H1 (cell line): ENCODE measurements at regions not wholly inside any gene's neighbourhood (a gene's known extent, or its start where the extent isn't known, plus 50 kb on each side); places are given as distances from the start of the nearest gene placed in this dataset.

ENCODE experiments used
- CTCF ChIA-PET: fragments of 300-600 bp; sonication (Branson Sonifier 250); formaldehyde crosslinking; loops from one replicate; lab custom pipeline; 2021; ENCODE audit not compliant: partially characterized antibody; lab: Charles Lee
- POLR2A ChIA-PET: fragments of 300-600 bp; sonication (Branson Sonifier 250); formaldehyde crosslinking; loops from one replicate; lab custom pipeline; 2021; ENCODE audit warnings: inconsistent platforms; ENCODE audit not compliant: partially characterized antibody; lab: Charles Lee
- DNase-seq, 2 experiments: peaks; one replicate each; pipeline versions ENCODE4 v3.0.0 to v3.0.0-alpha.2; 2010 to 2022; ENCODE audit warnings: low spot score in 2 of 2, low read depth in 1 of 2, mixed read lengths in 1 of 2
- FAIRE-seq: peaks from 2 replicates; lab custom pipeline; 2011; peaks lifted over from hg19 to GRCh38; lab: Jason Lieb, UNC
- H2AFZ ChIP-seq: 2 replicates; pipeline ENCODE4 v1.8.1; 2012; ENCODE audit warnings: low read length, inconsistent platforms
- H2AK5ac ChIP-seq: 2 replicates; pipeline ENCODE4 v1.6.1; 2013; ENCODE audit warnings: low read depth, low read length
- H2BK120ac ChIP-seq: replicated peaks from 2 replicates; pipeline ENCODE3; 2013; ENCODE audit warnings: low read depth, low read length, inconsistent platforms
- H2BK12ac ChIP-seq: 2 replicates; pipeline ENCODE4 v1.6.1; 2013; ENCODE audit warnings: low read depth, low read length
- H2BK15ac ChIP-seq: 2 replicates; pipeline ENCODE4 v1.6.1; 2013; ENCODE audit warnings: low read length
- H2BK20ac ChIP-seq: 2 replicates; pipeline ENCODE4 v1.6.1; 2013; ENCODE audit warnings: low read length
- H2BK5ac ChIP-seq: 2 replicates; pipeline ENCODE4 v1.6.1; 2013; ENCODE audit warnings: low read depth, low read length
- H3K14ac ChIP-seq: 2 replicates; pipeline ENCODE4 v1.6.1; 2013; ENCODE audit warnings: inconsistent platforms; ENCODE audit not compliant: insufficient read length
- H3K18ac ChIP-seq: 2 replicates; pipeline ENCODE4 v1.6.1; 2013; ENCODE audit warnings: low read length; ENCODE audit errors: extremely low read depth
- H3K23ac ChIP-seq: 2 replicates; pipeline ENCODE4 v1.6.1; 2013; ENCODE audit warnings: inconsistent platforms; ENCODE audit not compliant: insufficient read length
- H3K23me2 ChIP-seq: 2 replicates; pipeline ENCODE4 v1.6.1; 2013; ENCODE audit warnings: low read depth, low read length
- H3K27ac ChIP-seq: 2 replicates; pipeline ENCODE4 v1.6.1; 2011; ENCODE audit warnings: low read depth, low read length, inconsistent platforms
- H3K27me3 ChIP-seq, 4 experiments: replicated peaks in 1 of 4; 1 replicate in 1 of 4; 2 replicates in 3 of 4; pipeline versions ENCODE4 v1.6.1 to v1.8.1; 2011 to 2013; ENCODE audit warnings: low read length in 3 of 4, mild to moderate bottlenecking in 3 of 4, inconsistent platforms in 2 of 4, mixed read lengths in 2 of 4, moderate library complexity in 1 of 4; ENCODE audit not compliant: control insufficient read depth in 3 of 4, insufficient read depth in 3 of 4; ENCODE audit errors: extremely low read depth in 1 of 4
- H3K36me3 ChIP-seq, 4 experiments: 2 replicates each; pipeline versions ENCODE4 v1.6.1 to v1.8.1; 2011 to 2013; ENCODE audit warnings: mild to moderate bottlenecking in 4 of 4, low read length in 3 of 4, moderate library complexity in 2 of 4, control low read depth in 1 of 4, inconsistent platforms in 1 of 4; ENCODE audit not compliant: insufficient read depth in 4 of 4, control insufficient read depth in 2 of 4
- H3K4ac ChIP-seq: replicated peaks from 2 replicates; pipeline ENCODE3; 2013; ENCODE audit warnings: low read length, low read depth, mixed read lengths, inconsistent platforms; ENCODE audit not compliant: insufficient read length
- H3K4me1 ChIP-seq, 4 experiments: replicated peaks in 1 of 4; 1 replicate in 1 of 4; 2 replicates in 3 of 4; pipeline versions ENCODE4 v1.6.1 to v1.8.1; 2011 to 2013; ENCODE audit warnings: low read length in 3 of 4, inconsistent platforms in 2 of 4, mixed read lengths in 1 of 4; ENCODE audit not compliant: insufficient read depth in 4 of 4, control insufficient read depth in 3 of 4
- H3K4me2 ChIP-seq, 2 experiments: 2 replicates each; pipeline versions ENCODE4 v1.6.1 to v1.8.1; 2011 to 2013; ENCODE audit warnings: low read depth in 2 of 2, low read length in 2 of 2, control low read depth in 1 of 2, inconsistent platforms in 1 of 2, mild to moderate bottlenecking in 1 of 2; ENCODE audit not compliant: insufficient read depth in 1 of 2
- H3K4me3 ChIP-seq, 4 experiments: fragments of 200-600, 300-600 bp in 1 of 4; sonication (generic), shearing (Covaris generic), sonication (Bioruptor Twin) in 1 of 4; 2 replicates each; pipeline versions ENCODE4 v1.5.1 to v1.8.1; 2011 to 2016; ENCODE audit warnings: low read length in 4 of 4, low read depth in 3 of 4, control low read depth in 2 of 4, inconsistent platforms in 2 of 4, mild to moderate bottlenecking in 2 of 4, mixed read lengths in 1 of 4, moderate library complexity in 1 of 4; ENCODE audit not compliant: insufficient read depth in 2 of 4; ENCODE audit errors: extremely low read depth in 1 of 4
- H3K56ac ChIP-seq: replicated peaks from 2 replicates; pipeline ENCODE3; 2013; ENCODE audit warnings: low read depth, mild to moderate bottlenecking, mixed read lengths, low read length, inconsistent platforms; ENCODE audit not compliant: insufficient read length
- H3K79me1 ChIP-seq: 2 replicates; pipeline ENCODE4 v1.6.1; 2013; ENCODE audit warnings: low read depth, low read length, control low read depth
- H3K79me2 ChIP-seq, 2 experiments: 2 replicates each; pipeline versions ENCODE4 v1.6.1 to v1.8.1; 2012 to 2013; ENCODE audit warnings: low read length in 2 of 2, mild to moderate bottlenecking in 2 of 2, inconsistent platforms in 1 of 2; ENCODE audit not compliant: insufficient read depth in 2 of 2, control insufficient read depth in 1 of 2
- H3K9ac ChIP-seq, 4 experiments: replicated peaks in 1 of 4; 1 replicate in 1 of 4; 2 replicates in 3 of 4; pipeline versions ENCODE4 v1.6.1 to v1.8.1; 2011 to 2013; ENCODE audit warnings: low read depth in 3 of 4, low read length in 3 of 4, control low read depth in 2 of 4, mild to moderate bottlenecking in 2 of 4, moderate library complexity in 2 of 4, inconsistent platforms in 1 of 4; ENCODE audit errors: extremely low read depth in 1 of 4
- H3K9me3 ChIP-seq, 2 experiments: 2 replicates each; pipeline versions ENCODE4 v1.6.1 to v1.8.1; 2012 to 2013; ENCODE audit warnings: mild to moderate bottlenecking in 2 of 2, moderate library complexity in 2 of 2, control low read depth in 1 of 2, inconsistent platforms in 1 of 2, low read depth in 1 of 2, low read length in 1 of 2, mixed read lengths in 1 of 2; ENCODE audit not compliant: insufficient read depth in 2 of 2
- H4K20me1 ChIP-seq, 2 experiments: replicated peaks in 1 of 2; 2 replicates each; pipeline versions ENCODE3 to v1.8.1; 2011 to 2013; ENCODE audit warnings: inconsistent platforms in 2 of 2, low read length in 2 of 2, mild to moderate bottlenecking in 1 of 2; ENCODE audit not compliant: insufficient read depth in 2 of 2, control insufficient read depth in 1 of 2
- H4K5ac ChIP-seq: 2 replicates; pipeline ENCODE4 v1.6.1; 2013; ENCODE audit warnings: low read length, low read depth, mixed read lengths, inconsistent platforms; ENCODE audit not compliant: insufficient read length
- H4K8ac ChIP-seq: 2 replicates; pipeline ENCODE4 v1.8.0; 2013; ENCODE audit warnings: mild to moderate bottlenecking, moderate library complexity, low read length, inconsistent platforms; ENCODE audit not compliant: insufficient read depth; ENCODE audit errors: extremely low read depth
- H4K91ac ChIP-seq: replicated peaks from 2 replicates; pipeline ENCODE3; 2013; ENCODE audit warnings: low read length, mixed read lengths, inconsistent platforms; ENCODE audit not compliant: insufficient read length
- ASH2L ChIP-seq: fragments of 200-600, 300-600 bp; sonication (generic); IDR thresholded peaks from one replicate; pipeline ENCODE4 v1.7.1; 2017; ENCODE audit warnings: low read length
- CBX5 ChIP-seq: fragments of 300-800, 300-1000 bp; sonication (generic); IDR thresholded peaks from 2 replicates; pipeline ENCODE4 v1.7.1; 2016; ENCODE audit warnings: antibody characterized with exemption, low read length, low read depth
- HDAC6 ChIP-seq: IDR thresholded peaks from one replicate; pipeline ENCODE4 v1.7.1; 2012; ENCODE audit warnings: low read depth, mild to moderate bottlenecking, inconsistent platforms, low read length, moderate library complexity
- KDM5A ChIP-seq: fragments of 200-600 bp; IDR thresholded peaks from 2 replicates; pipeline ENCODE4 v1.7.1; 2012; ENCODE audit warnings: mild to moderate bottlenecking, low read length, inconsistent platforms, mixed read lengths
- NANOG ChIP-seq: IDR thresholded peaks from 2 replicates; pipeline ENCODE4 v1.6.1; 2011; ENCODE audit warnings: low read length, low read depth, mild to moderate bottlenecking, inconsistent platforms; ENCODE audit not compliant: insufficient read depth, poor library complexity, severe bottlenecking
- WGBS, 2 experiments: shearing (Covaris generic) in 1 of 2; methylation state at CpG; one replicate each; pipeline versions ENCODE4 v1.1.6 to v1.1.7; 2013 to 2015; ENCODE audit warnings: low lambda C conversion rate in 2 of 2, mixed read lengths in 2 of 2, inconsistent platforms in 1 of 2, low coverage in 1 of 2, missing lambda C conversion rate in 1 of 2; ENCODE audit not compliant: insufficient replicate concordance in 2 of 2, insufficient coverage in 1 of 2, insufficient read length in 1 of 2; ENCODE audit errors: extremely low coverage in 1 of 2, missing lambda C conversion rate in 1 of 2; 5-methylcytosine and 5-hydroxymethylcytosine counted together

DNA sequence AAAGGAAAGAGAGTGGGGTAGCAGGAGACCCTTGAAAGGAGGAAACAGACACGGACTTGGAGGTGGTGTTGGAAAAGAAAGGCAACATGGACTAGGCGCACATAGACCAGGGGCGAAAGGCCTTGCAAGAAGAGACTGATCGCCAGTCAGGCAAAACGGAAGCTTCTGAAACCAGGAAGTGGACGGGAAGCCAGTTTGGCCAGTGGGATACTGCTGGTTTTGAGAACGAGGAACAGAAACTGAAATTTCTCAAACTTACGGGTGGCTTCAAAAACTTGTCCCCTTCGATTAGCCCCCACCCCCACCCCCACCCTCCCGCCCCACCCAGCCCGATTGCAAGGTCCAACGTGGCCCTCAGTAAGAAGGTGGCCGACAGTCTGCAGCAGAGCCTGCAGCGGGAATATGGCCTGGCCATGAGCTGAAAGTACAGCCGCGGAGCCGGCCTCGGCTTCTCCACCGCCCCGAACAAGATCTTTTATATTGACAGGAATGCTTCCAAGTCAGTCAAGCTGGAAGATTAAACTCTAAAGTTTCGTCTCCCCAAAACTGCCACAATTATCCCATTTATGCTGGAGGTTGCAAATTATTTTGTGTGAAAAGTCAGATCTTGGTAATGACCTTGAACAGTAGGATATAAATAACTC, 364.7 kb downstream of the BCAT1 start:
- no peak overlapping the region for H2AK5ac ChIP-seq
- no peak overlapping the region for H3K4me2 ChIP-seq
- H4K20me1 ChIP-seq: no peaks in the 10 kb centered on the region
- H2BK12ac ChIP-seq: no peak overlapping the region
- H3K4me1 ChIP-seq: no peaks in the 10 kb centered on the region
- H2BK20ac ChIP-seq: no peak overlapping the region
- H2AFZ ChIP-seq: no peak overlapping the region
- H4K91ac ChIP-seq: no peak overlapping the region
- H3K27ac ChIP-seq: no peak overlapping the region
- no peak overlapping the region for H3K9ac ChIP-seq
- H3K23ac ChIP-seq: no peak overlapping the region
- FAIRE-seq (no peak), DNase-seq (no peak)
- H3K4ac ChIP-seq: no peak overlapping the region
- 94% methylated on average over 21 of the region's 21 CpGs; no CpG with 5 or more reads in 1 of the 2 experiments for whole genome bisulfite sequencing, 2 experiments
- no peak overlapping the region for H4K8ac ChIP-seq
- CTCF ChIA-PET: interaction anchor here (0.6 to 1.3 kb wide), 4 partner anchors 10 to 21 kb away, joined by 3 read pairs; no protein-coding TSS in a partner anchor
- H4K5ac ChIP-seq: no peak overlapping the region
- H3K79me2 ChIP-seq: no peaks in the 10 kb centered on the region
- no peak overlapping the region for H3K14ac ChIP-seq
- peaks cover 0 to 2% of the 10 kb centered on the region in 2 experiments; a peak in 1 of 4 replicates for H3K9me3 ChIP-seq
- TF ChIP-seq ASH2L (no peak), HDAC6 (no peak), NANOG (no peak), CBX5 (no peak), KDM5A (no peak)
- H3K23me2 ChIP-seq: no peaks in the 10 kb centered on the region
- no peaks in the 10 kb centered on the region for H3K27me3 ChIP-seq
- no peak overlapping the region for H3K4me3 ChIP-seq
- H2BK120ac ChIP-seq: no peak overlapping the region
- H2BK5ac ChIP-seq: no peak overlapping the region
- H3K36me3 ChIP-seq: no peaks in the 10 kb centered on the region
- H3K56ac ChIP-seq: no peak overlapping the region
- H2BK15ac ChIP-seq: no peak overlapping the region
- H3K18ac ChIP-seq: no peak overlapping the region
- POLR2A ChIA-PET: interaction anchor here (1.4 kb wide), 1 partner anchor 13 kb away, joined by 3 read pairs; no protein-coding TSS in a partner anchor
- no peaks in the 10 kb centered on the region for H3K79me1 ChIP-seq
